Body of pancreas (tissue), 4 donors: ENCODE measurements at regions not wholly inside any gene's neighbourhood (a gene's known extent, or its start where the extent isn't known, plus 50 kb on each side); places are given as distances from the start of the nearest gene placed in this dataset.

Experiments
- CTCF ChIP-seq, 7 experiments: fragments of 450-650 bp in 4 of 7; fragments of 200-600 bp in 3 of 7; sonication (generic) in 3 of 7; IDR thresholded peaks; one replicate each; pipeline ENCODE4 v1.5.1; 2016 to 2019; ENCODE audit warnings: antibody characterized with exemption in 7 of 7
- POLR2A ChIP-seq, 3 donors: fragments of 450-650 bp; IDR thresholded peaks; one replicate each; pipeline ENCODE4 v1.6.1; 2016; ENCODE audit warnings: antibody characterized with exemption in 3 of 3, mild to moderate bottlenecking in 2 of 3

DNA sequence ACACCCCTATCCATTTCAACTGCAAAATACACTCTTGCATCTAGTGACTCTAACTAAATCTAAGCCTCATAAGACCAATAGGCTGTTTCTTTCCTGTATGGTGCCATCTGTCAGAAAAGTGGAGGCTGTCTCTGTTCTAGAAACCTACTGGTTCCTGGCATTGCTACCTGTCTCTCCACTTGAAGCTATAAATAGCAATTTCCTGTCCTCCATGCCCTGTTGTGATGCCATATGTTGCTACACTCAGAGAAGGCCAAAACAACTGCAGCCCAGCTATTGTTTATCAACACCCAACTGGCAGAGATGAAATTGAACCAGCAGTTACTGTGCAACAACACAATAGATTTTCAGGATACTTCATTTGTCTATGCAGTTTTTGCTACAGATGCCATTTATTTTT lies 1355.1 kb upstream of the SLC39A10 start:
- TF ChIP-seq CTCF (IDR thresholded peaks at IDR 0.05) (no peak), POLR2A (IDR thresholded peaks at IDR 0.05) (no peak)
